ENCODE measurements at regions not wholly inside any gene's neighbourhood (a gene's known extent, or its start where the extent isn't known, plus 50 kb on each side); places are given as distances from the start of the nearest gene placed in this dataset.

DNA sequence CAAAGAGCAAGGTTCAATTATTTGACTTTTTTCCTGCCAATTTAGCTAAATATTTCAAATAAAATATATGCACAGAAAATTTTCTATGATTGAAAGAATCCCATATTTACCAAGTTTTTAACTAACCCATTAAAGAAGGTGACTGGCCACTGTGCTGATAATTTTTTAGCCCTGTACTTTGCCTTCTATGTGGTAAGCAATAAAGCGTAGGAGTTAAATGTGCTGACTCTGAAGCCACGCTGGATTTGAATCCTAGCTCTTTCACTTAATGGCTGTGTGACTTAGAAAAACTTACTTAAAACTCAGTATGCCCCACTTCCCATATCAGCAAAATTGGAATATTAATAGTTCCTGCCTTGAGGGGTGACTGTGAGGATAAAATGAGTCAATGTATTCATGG lies 82.1 kb downstream of the NEUROD6 start:
- Histone ChIP-seq H2AFZ (ENCODE audit: low read length) (no peak overlapping the region), H3K79me2 (ENCODE audit: insufficient read depth, low read length) (no peaks in the 10 kb centered on the region), H3K4me2 (ENCODE audit: low read depth, low read length) (no peak overlapping the region), H3K4me3 (replicated peaks in 1 of 3; ENCODE audit: insufficient read depth in 1 of 3, low read depth in 2 of 3, low read length in 3 of 3) (no peak overlapping the region), H3K4me1 (ENCODE audit: insufficient read depth, low read length) (no peaks in the 10 kb centered on the region), H3K9ac (ENCODE audit: insufficient read depth, low read depth, low read length) (no peak overlapping the region), H3K27ac (ENCODE audit: extremely low read length, insufficient read depth, low read length) (no peak overlapping the region), H3K36me3 (replicated peaks in 1 of 2; ENCODE audit: control insufficient read depth in 1 of 2, insufficient read depth in 2 of 2, low read length in 2 of 2) (no peaks in the 10 kb centered on the region), H3K9me3 (ENCODE audit: low read length) (no peaks in the 10 kb centered on the region), H4K20me1 (ENCODE audit: insufficient read depth, low read length) (no peaks in the 10 kb centered on the region), H3K27me3 (ENCODE audit: control insufficient read depth in 1 of 2, insufficient read depth in 2 of 2, low read length in 2 of 2) (no peaks in the 10 kb centered on the region)
- ATAC-seq (no peak), DNase-seq (ENCODE audit: low spot score) (no peak), FAIRE-seq (no peak)
- POLR2A ChIA-PET = no interaction called here
- intact Hi-C loops (cut with micrococcal nuclease; ENCODE audit: unreplicated experiment) (no loop called here), in situ Hi-C loops (cut with HindIII; ENCODE audit: extremely low pct_ligation_motif_present, low pct_unique_long_range_greater_than_20kb) (no loop called here)
- CTCF ChIA-PET (ENCODE audit: low intra/inter-chr PET ratio, low total read pairs) = no interaction called here
- TF ChIP-seq CBFB (CRISPR knock-in tag; IDR thresholded peaks at IDR 0.05) = no peak
- TF ChIP-seq ZNF570 (CRISPR knock-in tag; IDR thresholded peaks at IDR 0.05; ENCODE audit: borderline replicate concordance) = no peak
- TF ChIP-seq, protein P1, sequence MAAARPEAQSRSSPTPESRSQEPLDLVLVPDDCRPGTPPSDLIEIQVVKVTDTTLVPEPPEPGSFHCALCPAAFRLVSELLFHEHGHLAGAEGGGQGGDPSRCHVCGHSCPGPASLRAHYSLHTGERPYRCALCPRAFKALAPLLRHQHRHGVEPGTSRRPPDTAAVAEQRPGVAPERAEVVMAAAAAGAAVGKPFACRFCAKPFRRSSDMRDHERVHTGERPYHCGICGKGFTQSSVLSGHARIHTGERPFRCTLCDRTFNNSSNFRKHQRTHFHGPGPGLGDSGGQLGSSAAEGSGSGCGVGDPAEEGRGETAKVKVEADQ (CRISPR knock-in tag; IDR thresholded peaks at IDR 0.05; ENCODE audit: borderline replicate concordance) = no peak
- TF ChIP-seq ETV6 (CRISPR knock-in tag; conservative IDR thresholded peaks at IDR 0.05) = no peak
- no peak for TF ChIP-seq PAX8 (CRISPR knock-in tag; IDR thresholded peaks at IDR 0.05; ENCODE audit: borderline replicate concordance)
- TF ChIP-seq MLLT10 (CRISPR knock-in tag; IDR thresholded peaks at IDR 0.05) = no peak
- no peak for TF ChIP-seq MED1 (CRISPR knock-in tag; IDR thresholded peaks at IDR 0.05)
- TF ChIP-seq KDM5A (IDR thresholded peaks at IDR 0.05; ENCODE audit: borderline replicate concordance, low read length) = no peak
- TF ChIP-seq MZF1 (CRISPR knock-in tag; IDR thresholded peaks at IDR 0.05; ENCODE audit: borderline replicate concordance) = no peak
- TF ChIP-seq ZNF552 (CRISPR knock-in tag; IDR thresholded peaks at IDR 0.05; ENCODE audit: borderline replicate concordance) = no peak
- TF ChIP-seq MTA3 (CRISPR knock-in tag; IDR thresholded peaks at IDR 0.05) = no peak
- no peak for TF ChIP-seq JUN (CRISPR knock-in tag; IDR thresholded peaks at IDR 0.05)
- TF ChIP-seq FOXK2 (IDR thresholded peaks at IDR 0.05) = no peak
- TF ChIP-seq ZNF17 (CRISPR knock-in tag; IDR thresholded peaks at IDR 0.05) = no peak
- TF ChIP-seq, protein P2, sequence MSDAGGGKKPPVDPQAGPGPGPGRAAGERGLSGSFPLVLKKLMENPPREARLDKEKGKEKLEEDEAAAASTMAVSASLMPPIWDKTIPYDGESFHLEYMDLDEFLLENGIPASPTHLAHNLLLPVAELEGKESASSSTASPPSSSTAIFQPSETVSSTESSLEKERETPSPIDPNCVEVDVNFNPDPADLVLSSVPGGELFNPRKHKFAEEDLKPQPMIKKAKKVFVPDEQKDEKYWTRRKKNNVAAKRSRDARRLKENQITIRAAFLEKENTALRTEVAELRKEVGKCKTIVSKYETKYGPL (CRISPR knock-in tag; IDR thresholded peaks at IDR 0.05) = no peak
- TF ChIP-seq KLF11 (CRISPR knock-in tag; IDR thresholded peaks at IDR 0.05) = no peak
- TF ChIP-seq ZNF329 (CRISPR knock-in tag; IDR thresholded peaks at IDR 0.05; ENCODE audit: low read depth) = no peak
- no peak for TF ChIP-seq ZNF33B (CRISPR knock-in tag; IDR thresholded peaks at IDR 0.05)
- no peak for TF ChIP-seq ZNF124 (CRISPR knock-in tag; IDR thresholded peaks at IDR 0.05)
- no TSS peak for BruUV-seq (replicated peaks)
- 0% methylated on average over 2 of the region's 2 CpGs for WGBS (ENCODE audit: low lambda C conversion rate)

All from HepG2 (cell line).